GM18508 (cell line): ENCODE measurements at regions not wholly inside any gene's neighbourhood (a gene's known extent, or its start where the extent isn't known, plus 50 kb on each side); places are given as distances from the start of the nearest gene placed in this dataset.

ENCODE experiments used
- ATAC-seq: cut with Tn5 transposase; IDR thresholded peaks from one replicate; pipeline ENCODE4 v1.9.1; 2021; ENCODE audit warnings: moderate number of reproducible peaks; ENCODE audit not compliant: insufficient read depth, unreplicated experiment

DNA sequence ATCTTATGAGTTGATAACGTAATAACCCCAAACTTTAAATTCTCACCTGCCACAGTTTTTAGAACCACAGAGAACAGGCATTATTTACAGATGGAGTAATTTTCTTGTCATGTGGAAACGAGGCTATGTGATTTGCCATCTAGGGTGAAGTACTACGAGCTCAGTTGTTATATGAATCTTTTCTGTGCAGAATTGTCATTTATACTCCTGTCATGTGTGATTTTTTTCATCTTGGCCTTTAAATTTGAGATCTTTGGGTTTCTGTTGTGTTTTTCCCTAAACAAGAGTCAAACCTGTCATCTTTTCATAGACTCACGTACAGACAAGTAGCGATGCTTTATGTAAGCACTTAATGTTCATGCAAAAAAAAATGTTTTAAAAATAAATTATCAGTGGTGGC lies 153.7 kb upstream of the TAC1 start:
- ATAC-seq = no peak

DNA sequence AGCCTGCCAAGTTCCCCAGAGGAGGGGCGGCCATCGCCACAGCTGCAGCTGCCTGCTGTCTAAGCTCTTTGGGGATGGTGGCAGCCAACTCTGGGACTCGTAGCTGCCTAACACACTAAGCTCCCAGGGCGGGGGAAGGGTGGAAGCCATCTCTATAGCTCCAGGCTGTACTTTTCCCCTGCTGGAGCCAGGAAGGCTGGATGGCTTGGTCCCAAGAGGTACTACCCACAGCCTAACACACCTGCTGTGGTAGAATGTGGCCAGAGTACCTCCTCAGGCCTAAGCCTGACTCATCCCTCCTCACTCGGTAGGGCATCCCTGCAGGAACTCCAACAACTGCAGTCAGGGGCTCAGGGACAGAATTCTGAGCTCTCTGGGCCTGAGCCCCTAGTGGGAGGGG lies 151.7 kb upstream of the TAC1 start:
- no peak for ATAC-seq

DNA sequence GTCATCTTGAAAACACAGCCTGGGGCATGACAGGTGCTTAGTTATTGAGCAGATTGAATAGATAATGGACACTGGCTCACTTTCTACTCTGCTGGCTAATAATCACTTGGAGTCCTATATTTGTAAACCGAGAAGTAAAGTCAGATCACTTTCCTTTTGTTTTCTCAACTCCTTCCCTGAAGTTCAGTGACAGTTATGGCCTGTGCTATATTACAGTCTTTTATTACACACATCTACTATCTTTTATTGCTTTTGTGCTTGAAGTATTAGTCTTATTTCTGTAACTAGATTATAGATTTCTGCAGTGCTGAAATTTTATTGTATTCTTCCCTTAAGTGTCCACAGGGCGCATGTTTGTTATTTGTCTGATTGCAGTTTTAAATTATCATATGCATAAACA lies 136.4 kb upstream of the TAC1 start:
- ATAC-seq = no peak

DNA sequence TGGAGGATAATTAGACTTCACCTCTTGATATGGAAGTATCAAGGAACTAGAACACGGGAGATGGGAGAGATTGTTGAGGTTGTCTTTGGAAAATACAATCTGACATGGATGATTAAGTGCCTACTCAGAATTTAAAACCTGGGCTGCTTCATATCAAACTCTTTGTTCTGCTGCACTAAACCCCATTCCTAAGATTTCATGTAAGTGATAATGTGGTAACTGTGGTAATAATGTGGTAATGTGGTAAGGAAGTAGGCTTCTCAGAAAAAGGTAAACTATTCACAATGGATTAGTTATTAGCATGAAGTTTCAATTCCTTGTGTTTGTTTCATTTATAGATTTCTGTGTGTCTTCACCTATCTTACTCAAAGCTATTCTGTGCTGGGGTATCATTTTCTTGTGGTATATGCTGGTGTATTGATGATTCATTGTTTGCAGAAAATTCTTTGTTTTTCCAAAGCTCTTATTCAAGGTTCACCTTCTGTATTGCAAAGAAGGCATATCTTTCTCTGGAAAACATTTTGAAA lies 129.9 kb upstream of the TAC1 start:
- no peak for ATAC-seq

DNA sequence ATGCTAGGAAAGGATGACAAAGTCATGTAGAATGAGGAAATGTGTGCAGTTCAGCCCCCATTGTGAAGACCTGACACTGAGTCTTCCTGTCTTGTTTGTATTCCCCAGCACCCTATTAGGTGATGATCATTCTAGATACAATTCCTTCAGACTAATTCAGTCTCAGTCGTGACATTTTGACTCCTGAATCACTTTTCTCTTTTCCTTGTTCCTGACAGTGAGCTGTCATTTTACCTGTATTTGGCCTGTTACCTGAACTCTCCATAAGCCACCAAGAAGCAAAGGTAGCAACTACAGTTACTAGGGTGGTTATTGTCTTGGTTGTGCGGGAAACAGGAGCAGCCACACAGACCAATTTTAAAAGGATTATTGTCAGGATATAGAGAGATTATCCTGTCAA lies 111.4 kb upstream of the TAC1 start:
- no peak for ATAC-seq

DNA sequence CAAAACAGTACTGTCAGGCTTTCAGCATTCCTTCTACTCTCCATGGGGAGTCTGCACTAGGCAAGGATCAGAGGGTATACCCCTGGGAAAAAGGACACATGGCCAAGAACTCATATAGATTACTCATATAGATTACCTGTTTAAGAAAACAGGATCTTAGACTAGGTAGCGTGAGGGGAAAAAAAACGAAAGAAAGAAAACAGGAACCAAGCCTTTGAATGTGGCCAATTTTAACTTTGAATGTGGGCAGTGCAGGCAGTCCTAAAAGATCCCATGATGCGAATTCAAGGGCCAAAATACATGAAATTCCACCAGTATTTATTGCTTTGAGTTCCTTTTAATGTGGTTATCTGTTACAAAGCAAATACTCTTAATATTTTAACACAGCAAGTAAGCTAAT lies 108.6 kb upstream of the TAC1 start:
- ATAC-seq = peak; percentile 92

DNA sequence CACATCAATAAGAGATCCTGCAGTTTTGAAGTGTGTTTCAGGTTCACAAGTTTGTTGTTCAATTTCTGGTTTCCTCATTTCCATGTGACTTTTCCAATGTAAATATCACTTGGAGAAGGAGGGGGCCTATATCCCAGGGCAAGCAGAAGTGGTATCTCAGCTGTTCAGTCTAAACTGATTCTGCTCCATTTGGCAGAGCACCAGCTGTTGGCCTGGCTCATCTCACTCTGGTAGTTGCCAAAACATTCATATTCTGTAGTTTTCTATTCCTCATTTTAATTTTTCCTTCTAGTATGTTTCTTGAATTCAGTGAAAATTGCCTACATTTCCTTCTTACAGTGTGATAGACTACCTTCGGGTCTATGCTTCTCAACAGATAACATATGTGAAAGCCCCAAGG lies 101.8 kb upstream of the TAC1 start:
- no peak for ATAC-seq

DNA sequence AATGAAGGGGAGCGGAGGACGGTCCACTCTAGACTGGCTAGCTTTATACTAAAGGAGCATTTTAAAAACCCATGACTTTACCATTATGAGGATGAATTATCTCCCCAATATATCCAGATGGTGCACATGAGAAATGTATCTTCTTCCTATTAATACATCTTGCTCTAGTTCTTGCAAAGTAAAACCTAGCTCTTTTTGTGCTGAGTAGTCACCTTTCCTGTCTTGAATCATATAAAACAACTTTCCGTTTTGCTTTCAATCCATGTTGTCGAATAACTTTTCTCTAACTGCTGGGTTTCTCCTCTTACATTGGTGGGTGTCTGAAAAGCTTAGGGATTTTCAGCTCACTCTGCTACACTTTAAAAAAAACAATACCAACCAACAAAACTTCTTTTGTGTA lies 96.3 kb upstream of the TAC1 start:
- ATAC-seq = no peak

DNA sequence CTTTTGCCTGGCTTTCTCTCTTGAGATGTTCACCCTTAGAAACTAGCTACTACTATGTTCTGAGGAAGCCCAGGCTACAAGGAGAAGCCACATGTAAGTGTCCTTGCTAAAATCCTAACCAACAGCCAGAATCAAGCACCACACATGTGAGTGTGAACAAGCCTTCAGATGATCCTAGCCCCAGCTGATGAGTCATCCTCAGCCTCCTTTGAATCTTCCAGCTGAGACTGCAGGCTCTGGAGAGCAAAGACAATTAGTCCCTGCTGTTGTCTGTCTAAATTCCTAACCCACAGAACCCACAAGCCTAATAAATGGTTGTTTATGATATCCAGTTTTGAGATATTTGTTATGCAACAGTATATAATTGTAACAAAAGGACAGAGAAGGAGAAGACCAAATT lies 92.8 kb upstream of the TAC1 start:
- ATAC-seq = no peak

DNA sequence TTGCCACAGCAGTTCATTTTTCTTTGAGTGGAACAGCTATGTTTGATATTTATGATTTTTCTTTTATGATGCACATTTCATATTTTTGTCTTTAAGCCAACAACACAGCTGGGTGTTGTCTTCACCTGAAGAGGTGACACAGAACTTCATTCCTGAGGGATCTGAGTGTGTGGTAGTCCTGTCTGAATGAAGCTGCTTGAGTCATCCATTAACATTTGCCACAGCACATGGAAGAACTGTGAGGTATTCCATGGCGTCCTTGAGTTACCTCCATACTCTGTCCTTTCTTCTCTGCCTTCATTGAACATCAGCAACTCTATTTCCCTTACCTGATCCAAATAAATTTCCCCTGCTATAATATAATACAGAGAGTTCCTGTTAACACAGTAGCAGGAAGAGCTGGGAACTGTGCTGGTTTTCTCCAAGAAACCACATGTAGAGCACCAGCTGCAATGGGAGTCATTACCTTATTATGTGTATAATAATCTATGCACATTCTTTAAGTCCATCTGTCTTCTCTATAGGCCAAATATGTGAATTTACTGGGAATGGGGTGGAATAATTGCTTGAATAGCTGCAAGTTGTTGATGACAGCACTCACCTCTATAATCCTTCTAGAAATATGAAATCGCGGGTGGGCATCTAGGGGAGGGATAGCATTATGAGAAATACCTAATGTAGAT lies 72.4 kb upstream of the TAC1 start:
- no peak for ATAC-seq

DNA sequence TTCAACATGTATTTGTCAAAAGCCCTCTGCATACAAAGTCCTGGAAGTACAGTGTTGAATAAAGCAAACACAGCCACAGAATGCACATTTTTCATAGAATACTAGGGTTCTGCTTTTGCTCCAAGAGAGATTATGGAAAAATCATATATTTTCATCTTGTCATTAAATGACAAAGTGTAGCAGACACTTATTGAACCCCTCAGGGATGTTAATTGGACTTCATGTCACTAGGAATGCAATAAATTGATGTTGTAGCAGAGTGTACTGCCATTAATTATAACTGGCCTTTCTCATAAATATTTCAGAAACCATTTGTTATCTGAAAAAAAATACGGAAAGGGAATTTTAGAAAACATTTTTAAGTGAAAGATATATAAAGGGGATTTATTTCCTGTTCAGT lies 64.5 kb upstream of the TAC1 start:
- ATAC-seq = no peak

DNA sequence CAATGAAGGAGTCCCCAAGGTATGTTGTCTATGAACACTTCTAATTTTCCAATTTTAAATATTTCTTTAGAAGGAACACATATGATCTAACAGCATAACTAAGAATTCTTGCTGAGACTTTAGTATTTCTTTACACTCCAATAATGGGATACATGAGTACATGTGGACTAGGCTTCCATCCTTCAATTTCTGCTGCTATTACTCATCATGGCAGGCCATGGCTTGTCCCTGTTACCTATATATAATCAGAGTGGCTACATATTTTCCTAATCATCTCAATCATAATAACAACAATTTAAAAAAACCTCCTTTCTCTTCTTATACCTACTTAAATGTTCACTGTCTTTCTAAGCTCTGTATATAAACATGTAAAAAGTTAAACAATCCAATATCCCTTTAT lies 60.3 kb upstream of the TAC1 start:
- no peak for ATAC-seq

DNA sequence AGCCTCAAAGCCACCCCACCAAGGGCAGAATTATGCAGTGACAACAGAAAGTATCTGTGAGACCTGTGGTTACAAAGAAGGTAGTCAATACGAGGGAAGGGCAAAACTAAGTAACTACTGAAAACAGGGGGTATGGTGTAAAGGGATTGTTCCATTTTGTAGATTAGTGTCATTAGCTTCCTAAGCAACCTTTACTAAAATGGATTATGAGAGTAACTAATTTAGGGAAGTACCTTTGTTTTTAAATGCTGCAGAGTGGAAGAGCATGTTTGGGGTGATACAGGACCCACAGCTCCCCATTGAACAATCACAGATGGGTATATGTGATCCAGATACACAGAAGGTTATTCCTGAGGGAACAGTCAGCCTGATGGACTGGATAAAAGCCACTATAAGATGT lies 51.3 kb upstream of the TAC1 start:
- no peak for ATAC-seq
